ENCODE measurements at regions not wholly inside any gene's neighbourhood (a gene's known extent, or its start where the extent isn't known, plus 50 kb on each side); places are given as distances from the start of the nearest gene placed in this dataset.
A peak's percentile ranks its signal among the peaks of the same experiment; 100 is the strongest.

DNA sequence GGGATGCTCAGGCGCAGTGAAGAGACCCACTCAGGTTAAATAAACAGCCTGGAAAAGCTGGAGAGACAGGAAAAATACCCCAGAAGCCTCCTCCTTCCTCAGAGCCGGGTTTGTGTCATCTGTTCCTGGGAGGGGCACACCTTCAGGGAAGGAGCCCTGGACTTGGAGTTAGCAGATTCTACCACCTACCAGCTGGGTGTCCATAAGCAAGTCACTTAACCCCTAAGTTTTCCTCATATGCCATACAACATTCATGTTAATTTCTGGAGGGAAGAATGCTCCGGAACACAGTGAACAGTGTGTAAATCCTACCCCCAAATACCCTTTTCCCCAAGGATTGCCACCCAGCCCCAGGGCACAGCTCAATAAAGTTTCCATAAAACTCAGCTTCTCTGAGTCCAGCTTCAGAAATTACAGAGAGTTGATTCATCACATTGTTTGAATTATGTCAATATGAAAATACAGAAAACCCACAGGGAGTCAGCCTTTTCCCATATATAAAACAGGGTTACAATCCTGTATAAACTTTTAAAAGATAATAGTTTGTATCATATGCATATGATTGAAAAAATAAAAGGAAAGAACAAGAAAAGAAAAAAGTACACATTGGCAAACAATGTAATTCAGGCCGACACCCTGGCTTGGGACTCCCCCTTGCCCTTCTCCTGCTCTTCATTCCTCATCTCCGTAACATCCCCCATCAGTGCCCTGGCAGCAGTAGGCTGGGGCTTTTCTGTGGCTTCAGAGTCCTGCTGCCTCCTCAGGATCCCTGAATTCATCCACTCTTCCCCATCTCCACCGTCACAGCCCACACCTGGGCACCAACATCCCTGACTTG, 291.8 kb upstream of the USP24 start:
- DNase-seq (ENCODE audit: low spot score): peak; percentile 54

- no peak for DNase-seq (ENCODE audit: low spot score)
Measured at GRCh38 chr1:55505326-55505725, 290.2 kb upstream of the USP24 start.

- no peak for DNase-seq (ENCODE audit: low spot score)
Measured at GRCh38 chr1:55504306-55504731, 289.2 kb upstream of the USP24 start.

GRCh38 chr1:55503663-55504305, 288.6 kb upstream of the USP24 start:
- DNase-seq (ENCODE audit: low spot score): no peak

GRCh38 chr1:55500601-55501000, 285.4 kb upstream of the USP24 start:
- DNase-seq (ENCODE audit: low spot score): peak; percentile 53

- DNase-seq (ENCODE audit: low spot score): peak; percentile 50
Measured at GRCh38 chr1:55490547-55490946, 275.4 kb upstream of the USP24 start.

- no peak for DNase-seq (ENCODE audit: low spot score)
Measured at GRCh38 chr1:55484173-55484572, 269.0 kb upstream of the USP24 start.

- no peak for DNase-seq (ENCODE audit: low spot score)
Measured at GRCh38 chr1:55483523-55483922, 268.4 kb upstream of the USP24 start.

GRCh38 chr1:55481634-55482033, 266.5 kb upstream of the USP24 start:
- DNase-seq (ENCODE audit: low spot score): peak; percentile 43

GRCh38 chr1:55480029-55480795, 265.0 kb upstream of the USP24 start:
- no peak for DNase-seq (ENCODE audit: low spot score)

DNA sequence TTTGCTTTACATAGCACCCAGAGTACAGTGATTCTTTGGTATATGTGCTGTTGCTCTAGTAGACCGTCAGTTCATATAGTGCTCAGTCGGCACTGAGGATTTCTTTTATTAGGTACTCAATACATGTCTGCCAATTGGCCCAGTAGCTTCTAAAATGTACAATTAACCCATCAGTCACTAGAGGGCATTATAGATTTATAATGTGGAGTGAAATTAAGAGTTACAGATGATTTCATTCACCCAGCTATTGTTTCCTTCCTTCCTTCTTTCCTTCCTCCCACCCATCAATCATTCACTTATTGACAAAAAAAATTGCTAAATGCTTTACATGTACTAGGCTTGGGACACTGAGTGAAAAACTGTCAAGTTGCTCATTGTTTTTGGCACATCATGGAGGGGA, 263.6 kb upstream of the USP24 start:
- peak; percentile 29 for DNase-seq (ENCODE audit: low spot score)

- no peak for DNase-seq (ENCODE audit: low spot score)
Measured at GRCh38 chr1:55477953-55478352, 262.8 kb upstream of the USP24 start.

DNA sequence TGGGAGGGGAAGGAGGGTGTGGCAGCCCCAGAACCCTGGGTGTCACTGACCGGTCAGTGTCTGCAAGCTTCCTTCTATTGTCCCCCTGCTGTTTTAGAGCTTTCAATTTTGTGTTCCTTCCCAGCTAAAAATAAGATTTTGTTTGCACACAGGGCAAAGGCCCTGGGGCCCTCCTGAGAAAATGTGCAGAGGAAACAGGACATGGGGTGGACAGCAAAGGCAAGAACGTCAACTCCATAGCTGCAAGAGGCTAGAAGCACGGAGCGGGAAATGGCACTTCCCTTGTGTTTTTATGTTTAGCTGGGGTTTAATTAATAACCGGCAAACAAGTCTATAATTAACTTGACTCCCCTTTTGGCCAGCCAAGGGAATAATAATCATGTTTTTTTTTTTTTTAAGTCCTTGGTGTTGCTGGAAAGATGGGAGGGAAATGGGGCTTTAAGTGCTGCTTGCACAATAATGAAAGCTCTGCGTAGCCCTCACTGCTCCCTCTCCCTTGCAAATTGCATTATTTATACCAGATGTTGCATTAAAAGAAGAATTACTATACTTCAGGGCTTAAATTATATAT, 261.4 kb upstream of the USP24 start:
- no peak for DNase-seq (ENCODE audit: low spot score)

DNA sequence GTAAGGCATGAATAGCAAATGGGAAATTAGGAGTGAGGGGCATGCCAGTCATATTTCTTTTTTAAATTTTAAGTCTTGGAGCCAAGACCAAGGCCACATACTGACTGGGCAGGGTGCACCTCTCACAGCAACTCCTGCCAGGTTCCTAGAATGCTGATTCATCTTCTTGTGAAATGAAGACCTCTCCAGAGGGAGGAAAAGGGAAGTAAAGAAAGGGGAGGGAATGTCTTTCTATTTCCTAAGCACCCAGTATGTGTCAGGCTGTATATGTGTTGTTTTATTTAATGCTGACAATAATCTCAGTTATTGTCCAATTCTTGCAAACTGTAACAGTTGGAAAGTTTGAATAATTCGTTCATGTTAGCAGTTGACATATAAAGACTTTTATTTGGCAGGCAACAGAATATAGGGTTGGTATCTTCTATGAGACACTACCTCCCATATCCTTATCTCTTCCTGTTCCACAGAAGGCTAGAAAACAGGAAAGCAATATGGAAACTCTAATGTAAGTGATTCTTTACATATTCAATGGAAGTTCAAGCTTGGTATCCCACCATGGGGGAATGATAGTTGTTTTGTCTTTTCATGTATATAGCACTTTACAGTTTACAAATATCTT, 259.1 kb upstream of the USP24 start:
- DNase-seq (ENCODE audit: low spot score): peak; percentile 48

- no peak for DNase-seq (ENCODE audit: low spot score)
Measured at GRCh38 chr1:55473661-55474060, 258.5 kb upstream of the USP24 start.

- DNase-seq (ENCODE audit: low spot score): peak; percentile 57
Measured at GRCh38 chr1:55472784-55473183, 257.6 kb upstream of the USP24 start.

GRCh38 chr1:55472115-55472514, 257.0 kb upstream of the USP24 start:
- DNase-seq (ENCODE audit: low spot score): no peak

DNA sequence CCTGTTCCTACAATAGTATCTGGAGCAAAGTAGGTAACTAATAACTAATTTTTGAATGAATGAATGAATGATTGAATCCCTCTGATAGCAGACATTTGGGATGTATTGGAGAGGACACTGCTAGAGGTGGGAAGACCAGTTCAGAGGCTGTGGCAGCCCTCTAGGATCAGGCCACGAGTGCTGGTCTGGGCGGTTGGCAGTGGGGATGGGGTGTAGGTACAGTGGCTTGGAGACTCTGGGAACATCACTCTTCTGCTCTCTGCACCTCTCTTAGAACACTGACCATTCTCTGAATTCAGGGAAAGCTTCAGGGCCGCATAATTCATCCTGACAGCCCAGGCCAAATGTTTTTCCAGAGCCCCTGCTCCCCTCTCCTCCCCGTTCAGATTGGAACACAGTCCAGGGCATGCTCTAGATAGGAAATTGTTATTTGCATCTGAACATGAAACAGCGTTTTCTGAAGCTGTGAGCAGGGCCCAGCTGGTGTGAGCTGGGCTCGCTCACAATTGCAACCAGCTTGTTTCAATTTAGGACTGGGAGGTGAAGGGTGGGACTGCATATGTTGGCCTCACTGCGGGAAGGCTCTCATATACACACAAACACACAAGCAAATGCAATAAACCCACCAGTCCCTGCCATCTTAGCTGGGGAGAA, 253.1 kb upstream of the USP24 start:
- peak; percentile 29 for DNase-seq (ENCODE audit: low spot score)

DNA sequence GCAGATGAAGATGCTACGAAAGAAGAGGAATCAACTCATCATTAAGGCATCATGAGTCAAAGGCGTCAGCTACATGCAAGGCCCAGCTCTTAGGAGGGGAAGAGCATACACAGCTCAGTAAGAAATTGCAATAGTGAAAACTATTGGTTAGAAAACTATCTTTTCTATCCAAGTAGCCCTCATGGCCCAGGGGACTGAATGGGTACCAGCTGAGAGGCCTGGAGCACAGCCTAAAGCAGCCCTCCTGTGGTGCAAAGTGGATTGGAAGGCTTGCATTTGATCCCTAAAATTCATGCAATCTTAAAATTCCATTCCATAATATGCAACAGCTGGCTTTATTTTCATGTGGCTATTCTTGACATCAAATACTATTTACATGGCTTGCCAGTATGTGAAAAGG, 251.8 kb upstream of the USP24 start:
- peak; percentile 34 for DNase-seq (ENCODE audit: low spot score)

- peak; percentile 60 for DNase-seq (ENCODE audit: low spot score)
Measured at GRCh38 chr1:55466373-55466772, 251.2 kb upstream of the USP24 start.

- DNase-seq (ENCODE audit: low spot score): no peak
Measured at GRCh38 chr1:55464550-55464949, 249.4 kb upstream of the USP24 start.

Data from AG08395 (cell line).